GM12874 (cell line): ENCODE measurements at regions not wholly inside any gene's neighbourhood (a gene's known extent, or its start where the extent isn't known, plus 50 kb on each side); places are given as distances from the start of the nearest gene placed in this dataset.

ENCODE experiments used
- CTCF ChIP-seq: IDR thresholded peaks from 2 replicates; pipeline ENCODE4 v1.5.1; 2011; ENCODE audit warnings: low read depth, mild to moderate bottlenecking, control low read depth, low read length, moderate library complexity; ENCODE audit not compliant: insufficient read depth

- no peak for TF ChIP-seq CTCF
Measured at GRCh38 chr9:3773362-3774060, 247.7 kb upstream of the RFX3 start.

GRCh38 chr9:3769646-3770045 lies 243.8 kb upstream of the RFX3 start:
- TF ChIP-seq CTCF = no peak

GRCh38 chr9:3768712-3769457 lies 243.1 kb upstream of the RFX3 start:
- TF ChIP-seq CTCF = no peak

DNA sequence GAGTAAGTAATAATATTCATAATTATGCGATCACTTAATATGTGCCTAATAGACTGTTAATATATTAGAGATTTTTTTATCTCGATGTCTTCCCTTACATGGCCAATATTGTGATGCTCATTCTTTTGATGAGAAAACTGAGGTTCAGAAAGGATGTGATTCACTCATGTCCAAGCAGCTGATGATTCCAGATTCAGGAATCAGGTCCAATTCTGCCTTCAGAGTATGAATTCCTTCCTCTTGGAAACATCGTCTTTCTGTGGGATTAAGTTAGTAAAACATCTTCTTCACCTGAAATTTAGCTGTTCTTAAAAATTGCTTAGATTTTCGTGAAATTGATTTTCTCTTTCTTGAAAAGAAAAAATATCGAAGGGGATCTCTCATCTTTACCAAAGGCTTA lies 242.5 kb upstream of the RFX3 start:
- no peak for TF ChIP-seq CTCF

GRCh38 chr9:3762076-3762475 lies 236.3 kb upstream of the RFX3 start:
- TF ChIP-seq CTCF = no peak

GRCh38 chr9:3760031-3760430 lies 234.2 kb upstream of the RFX3 start:
- TF ChIP-seq CTCF = no peak

DNA sequence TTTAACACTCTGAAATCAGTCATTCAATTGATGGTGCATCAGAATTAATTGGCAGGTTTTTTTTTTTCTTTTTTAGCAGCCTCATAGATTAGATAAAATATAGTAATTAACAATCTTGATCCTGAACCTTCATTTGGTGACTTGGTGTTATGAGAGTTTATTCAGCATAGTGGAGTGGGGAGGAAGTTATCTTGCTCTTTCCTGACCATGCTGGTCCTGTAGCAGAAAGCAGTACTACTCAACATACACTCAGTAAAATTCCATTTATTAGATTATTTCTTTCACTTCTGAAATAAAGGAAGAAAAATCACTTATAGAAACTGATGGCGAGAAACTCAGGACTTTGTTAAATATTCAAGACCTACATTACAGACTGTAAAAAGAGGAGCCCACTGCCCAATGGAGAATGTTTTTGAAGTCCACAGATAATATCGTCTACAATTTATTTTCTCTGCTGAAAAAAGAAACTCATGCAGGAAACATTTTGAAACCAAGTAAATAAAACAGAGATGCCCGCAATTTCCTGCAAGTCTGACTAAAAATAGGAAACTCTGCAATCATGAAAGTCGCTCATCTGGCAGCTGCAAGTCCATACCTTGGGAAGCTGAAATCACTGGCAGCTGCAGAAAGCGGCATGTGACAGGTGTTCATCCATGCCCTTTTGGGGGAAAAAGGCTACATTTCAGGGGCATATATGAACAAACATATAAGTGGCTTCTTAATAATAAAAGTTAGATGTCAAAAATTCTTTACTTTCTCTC lies 233.2 kb upstream of the RFX3 start:
- TF ChIP-seq CTCF = no peak
